Esophagus muscularis mucosa (tissue), 4 donors: ENCODE measurements at regions not wholly inside any gene's neighbourhood (a gene's known extent, or its start where the extent isn't known, plus 50 kb on each side); places are given as distances from the start of the nearest gene placed in this dataset.

Experiments
- DNase-seq: peaks from one replicate; pipeline ENCODE4 v3.0.0-alpha.2; 2017; ENCODE audit errors: extremely low spot score
- H3K27ac ChIP-seq, 4 donors: fragments of 200-600 bp; sonication (generic); replicated peaks in 1 of 4; 1 replicate in 3 of 4; 2 replicates in 1 of 4; pipeline ENCODE4 v1.5.1; 2016 to 2019; ENCODE audit warnings: mild to moderate bottlenecking in 1 of 4
- H3K27me3 ChIP-seq, 4 donors: fragments of 200-600 bp; sonication (generic); one replicate each; pipeline versions ENCODE4 v1.5.1 to v1.6.0; 2016 to 2019
- H3K36me3 ChIP-seq, 4 donors: fragments of 200-600 bp; sonication (generic); one replicate each; pipeline ENCODE4 v1.5.1; 2016 to 2019
- H3K4me1 ChIP-seq, 4 donors: fragments of 200-600 bp; sonication (generic); one replicate each; pipeline ENCODE4 v1.5.1; 2016 to 2019
- H3K4me3 ChIP-seq, 4 donors: fragments of 200-600 bp; sonication (generic); 1 replicate in 2 of 4; 2 replicates in 2 of 4; pipeline ENCODE4 v1.5.1; 2016 to 2019; ENCODE audit warnings: mild to moderate bottlenecking in 4 of 4, moderate library complexity in 1 of 4
- H3K9me3 ChIP-seq, 4 donors: fragments of 200-600 bp; sonication (generic); 1 replicate in 3 of 4; 2 replicates in 1 of 4; pipeline ENCODE4 v1.5.1; 2016 to 2019
- CTCF ChIP-seq, 3 experiments: fragments of 200-600 bp in 2 of 3; fragments of 450-650 bp in 1 of 3; sonication (generic) in 2 of 3; IDR thresholded peaks; one replicate each; pipeline ENCODE4 v1.5.1; 2017 to 2019; ENCODE audit warnings: antibody characterized with exemption in 3 of 3, mild to moderate bottlenecking in 2 of 3, moderate library complexity in 1 of 3
- EP300 ChIP-seq: sonication (generic); formaldehyde crosslinking; IDR thresholded peaks from one replicate; pipeline ENCODE4 v1.6.1; 2017; ENCODE audit warnings: antibody characterized with exemption
- POLR2A ChIP-seq: fragments of 450-650 bp; IDR thresholded peaks from one replicate; pipeline ENCODE4 v1.6.1; 2017; ENCODE audit warnings: antibody characterized with exemption, moderate library complexity, mild to moderate bottlenecking, low read depth
- POLR2AphosphoS5 ChIP-seq, 2 donors: sonication (generic); formaldehyde crosslinking; IDR thresholded peaks; one replicate each; pipeline ENCODE4 v1.6.1; 2017; ENCODE audit warnings: antibody characterized with exemption in 2 of 2
- WGBS: methylation state at CpG from one replicate; pipeline ENCODE4 v1.1.5; 2018; 5-methylcytosine and 5-hydroxymethylcytosine counted together
- intact Hi-C: fragments of 100-400 bp; cut with DNase I; formaldehyde crosslinking; loops from one replicate; pipeline ENCODE4 v1.15.1; 2023
- small RNA-seq, 3 donors: library from RNA; depleted of rRNA; stranded (forward); fragments of <200 nt; gene quantifications; one replicate each; pipeline ENCODE3, GENCODE V24; 2016

DNA sequence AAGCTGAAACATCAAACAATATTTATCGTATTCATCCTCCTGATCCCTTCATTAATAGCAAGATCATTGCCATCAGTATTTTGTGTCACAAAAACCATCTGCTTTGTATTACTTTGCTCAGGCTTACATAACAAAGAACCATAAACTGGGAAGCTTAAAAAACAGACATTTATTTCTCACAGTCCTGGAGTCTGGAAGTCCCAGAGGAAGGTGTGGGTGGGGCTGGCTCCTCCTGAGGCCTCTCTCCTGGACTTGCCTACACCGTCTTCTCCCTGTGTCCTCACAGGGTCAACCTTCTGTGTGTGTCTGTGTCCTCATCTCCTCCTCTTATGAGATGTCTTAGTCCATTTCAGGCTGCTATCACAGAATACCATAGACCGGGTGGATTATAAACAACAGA, 61.3 kb upstream of the MXRA5 start:
- Histone ChIP-seq H3K27me3 (no peaks in the 10 kb centered on the region), H3K4me3 (no peak overlapping the region), H3K9me3 (peaks cover 0 to 4% (median 0%) of the 10 kb centered on the region in 4 donors), H3K36me3 (no peaks in the 10 kb centered on the region), H3K27ac (no peak overlapping the region), H3K4me1 (no peaks in the 10 kb centered on the region)
- DNase-seq = no peak
- WGBS = 59% methylated on average over 3 of the region's 3 CpGs
- intact Hi-C loops = no loop called here
- TF ChIP-seq POLR2AphosphoS5 (IDR thresholded peaks at IDR 0.05) = no peak
- no peak for TF ChIP-seq POLR2A
- TF ChIP-seq CTCF (IDR thresholded peaks at IDR 0.05) = no peak
- TF ChIP-seq EP300 = no peak

GRCh38 chrX:3407121-3407520, 60.7 kb upstream of the MXRA5 start:
- WGBS = 65% methylated on average over 3 of the region's 3 CpGs
- TF ChIP-seq EP300 (no peak), POLR2AphosphoS5 (IDR thresholded peaks at IDR 0.05) (no peak), CTCF (IDR thresholded peaks at IDR 0.05) (no peak), POLR2A (no peak)
- H3K9me3 ChIP-seq = no peaks in the 10 kb centered on the region
- H3K27me3 ChIP-seq = no peaks in the 10 kb centered on the region
- intact Hi-C loops = no loop called here
- H3K27ac ChIP-seq = no peak overlapping the region
- no peak overlapping the region for H3K4me3 ChIP-seq
- DNase-seq = no peak
- no peaks in the 10 kb centered on the region for H3K36me3 ChIP-seq
- no peaks in the 10 kb centered on the region for H3K4me1 ChIP-seq

DNA sequence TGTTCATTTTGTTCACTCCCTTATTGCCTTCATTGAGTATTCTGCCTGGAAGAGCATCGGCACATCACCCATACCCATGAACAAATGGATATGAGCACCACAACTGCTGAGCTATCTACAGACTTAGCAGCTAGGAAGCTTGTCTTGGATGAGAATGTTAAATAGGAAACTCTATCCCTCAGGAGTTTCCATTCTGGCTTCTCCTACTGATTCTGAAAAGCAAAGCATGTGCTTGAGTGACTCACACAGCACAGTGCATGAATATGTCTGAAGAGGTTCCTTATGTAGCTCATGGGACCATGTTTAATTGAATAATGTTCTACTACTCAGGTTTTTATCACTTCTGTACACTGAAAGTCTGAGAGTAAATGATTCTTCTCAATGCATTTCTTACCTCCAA, 57.3 kb upstream of the MXRA5 start:
- no peak for DNase-seq
- no peak overlapping the region for H3K4me3 ChIP-seq
- H3K4me1 ChIP-seq = no peaks in the 10 kb centered on the region
- WGBS = 84% methylated on average over 1 of the region's 1 CpG
- no peak overlapping the region for H3K27ac ChIP-seq
- H3K9me3 ChIP-seq = no peaks in the 10 kb centered on the region
- no peaks in the 10 kb centered on the region for H3K27me3 ChIP-seq
- no peak for TF ChIP-seq EP300
- TF ChIP-seq CTCF (IDR thresholded peaks at IDR 0.05) = no peak
- no peak for TF ChIP-seq POLR2A
- TF ChIP-seq POLR2AphosphoS5 (IDR thresholded peaks at IDR 0.05) = no peak
- H3K36me3 ChIP-seq = no peaks in the 10 kb centered on the region
- intact Hi-C loops = no loop called here

Small RNAs in the stretch of these regions (small RNA-seq; reads per million reads assigned to genes)
- 0 reads per million in 3 donors for gene SNORA48B
